ENCODE measurements at regions not wholly inside any gene's neighbourhood (a gene's known extent, or its start where the extent isn't known, plus 50 kb on each side); places are given as distances from the start of the nearest gene placed in this dataset.

DNA sequence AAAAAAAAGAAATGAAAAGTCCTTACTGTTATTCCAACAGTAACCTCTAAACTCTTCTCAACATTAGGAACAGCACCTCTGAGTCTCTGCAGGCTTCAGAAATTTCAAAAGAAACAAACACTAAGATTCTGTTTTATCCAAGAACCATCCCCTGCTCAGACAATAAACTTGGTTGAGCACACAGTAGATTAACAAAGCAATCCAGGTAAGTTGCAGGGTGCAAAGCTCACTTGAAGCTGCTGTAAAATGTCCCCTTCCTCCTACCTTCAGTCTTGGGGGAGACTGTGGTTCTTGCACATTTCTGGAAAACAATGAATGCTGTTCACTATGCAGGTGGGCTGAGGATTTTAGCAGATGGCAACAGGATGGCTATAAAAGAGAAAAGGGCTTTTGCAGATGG is 484.1 kb downstream of the IGSF11 start:
- DNase-seq: no peak

- no peak for DNase-seq
Observed at GRCh38 chr3:118554148-118554838, 480.4 kb downstream of the IGSF11 start.

DNA sequence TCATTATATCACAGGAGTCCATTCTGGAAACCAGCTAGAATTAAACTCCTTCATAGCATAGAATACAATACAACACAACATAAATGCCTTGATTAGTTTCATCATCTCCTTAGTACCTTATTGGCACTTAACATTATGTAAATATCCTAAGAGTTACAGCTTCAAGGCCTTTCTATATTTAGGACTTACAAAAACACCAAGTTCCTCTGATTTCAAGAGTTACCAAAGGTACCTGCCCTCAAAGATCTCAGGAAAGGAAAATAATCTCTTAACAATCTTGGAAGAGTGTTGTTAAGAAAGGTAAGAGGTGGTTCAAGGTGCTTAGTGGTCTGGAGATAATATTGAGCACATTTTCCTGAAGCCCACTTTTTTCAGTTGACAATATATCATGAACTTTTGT is 477.7 kb downstream of the IGSF11 start:
- no peak for DNase-seq

DNA sequence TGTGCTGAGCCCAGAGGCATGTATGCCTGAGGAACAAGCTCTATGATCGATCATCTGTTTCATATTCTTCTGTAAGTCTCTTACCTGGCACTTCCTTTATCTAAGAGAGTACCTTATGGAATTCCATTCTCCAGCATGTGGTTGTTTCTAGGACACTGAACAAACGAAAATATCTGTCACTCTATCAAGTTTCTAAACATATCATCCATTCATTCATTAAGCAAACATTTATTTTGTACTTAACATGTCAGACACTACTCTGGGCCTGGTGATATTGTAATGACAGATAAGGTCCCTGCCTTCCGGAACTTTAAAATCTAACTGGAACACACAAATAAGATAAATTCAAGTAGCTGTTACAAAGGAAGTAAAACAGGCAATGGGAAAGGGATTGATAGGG is 477.1 kb downstream of the IGSF11 start:
- DNase-seq: no peak

DNA sequence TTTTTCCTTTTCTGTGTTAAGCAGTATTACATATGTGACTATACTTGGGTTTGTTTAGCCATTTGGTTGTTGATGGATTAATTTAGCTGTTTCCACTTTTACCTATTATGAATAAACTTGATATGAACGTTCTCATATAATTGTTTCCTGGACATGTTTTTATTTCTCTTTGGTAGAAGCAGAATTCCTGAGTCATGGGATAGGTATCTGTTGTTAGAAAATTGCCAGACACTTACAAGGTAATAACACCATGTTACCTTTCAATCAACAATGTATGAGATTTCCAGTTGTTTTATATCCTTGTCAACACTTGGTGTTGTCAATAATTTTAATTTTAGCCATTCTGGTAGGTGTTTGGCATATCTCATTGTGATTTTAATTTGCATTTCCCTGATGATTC is 475.4 kb downstream of the IGSF11 start:
- no peak for DNase-seq

DNA sequence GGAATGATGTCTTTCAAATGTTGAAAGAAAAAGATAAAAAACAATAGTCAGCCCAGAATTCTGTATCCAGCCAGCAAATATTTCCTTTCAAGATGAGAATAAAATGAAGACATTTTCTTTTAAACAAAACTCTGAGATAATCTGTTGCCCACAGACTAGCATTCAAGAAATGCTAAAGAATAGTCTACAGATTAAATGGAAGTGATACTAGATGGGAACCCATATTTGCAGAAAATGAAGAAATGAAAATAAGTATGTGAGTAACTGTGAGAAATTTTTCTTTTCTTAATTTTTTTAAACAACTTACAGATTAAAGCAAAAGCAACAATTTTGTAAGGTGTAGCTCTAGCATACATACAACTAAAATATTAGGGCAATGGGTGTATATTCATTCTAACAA is 469.8 kb downstream of the IGSF11 start:
- no peak for DNase-seq

DNA sequence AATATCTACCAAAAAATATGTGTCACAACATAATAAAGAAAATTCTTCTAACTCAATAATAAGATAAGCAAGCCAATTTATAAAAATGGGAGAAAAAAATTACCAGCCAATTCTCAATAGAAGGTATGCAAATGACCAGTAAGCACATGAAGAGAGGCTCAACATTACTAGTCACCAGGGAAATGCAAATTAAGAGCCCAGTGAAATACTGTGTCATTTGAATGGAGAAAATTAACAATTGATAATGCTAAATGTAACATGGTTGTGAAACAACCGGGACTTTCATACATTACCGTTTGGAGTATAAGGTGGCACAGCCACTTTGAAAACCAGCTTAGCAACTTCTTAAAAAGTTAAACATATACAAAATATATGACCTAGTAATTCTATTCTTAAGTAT is 460.7 kb downstream of the IGSF11 start:
- no peak for DNase-seq

GRCh38 chr3:118577055-118577777 is 457.4 kb downstream of the IGSF11 start:
- DNase-seq: peak; percentile 6

DNA sequence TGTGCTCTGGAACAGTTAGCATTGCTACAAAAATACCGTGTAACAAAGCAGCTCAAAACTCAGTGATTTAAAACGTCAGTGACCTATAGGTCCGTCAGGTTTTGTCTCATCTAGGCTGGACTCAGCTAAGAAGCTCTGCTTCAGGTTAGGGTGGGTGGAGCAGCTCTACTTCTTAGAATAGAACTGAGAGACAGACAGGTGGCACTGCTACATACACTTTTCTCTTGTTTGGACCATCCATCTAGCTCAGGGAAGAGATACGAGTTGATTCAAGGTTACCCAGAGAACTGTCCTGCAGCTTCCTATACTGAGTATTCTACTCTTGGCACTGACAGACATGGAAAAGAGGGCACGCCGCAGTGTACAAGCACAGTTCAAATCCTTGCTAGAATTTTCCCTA is 456.1 kb downstream of the IGSF11 start:
- no peak for DNase-seq

GRCh38 chr3:118587037-118587741 is 447.5 kb downstream of the IGSF11 start:
- DNase-seq: no peak

DNA sequence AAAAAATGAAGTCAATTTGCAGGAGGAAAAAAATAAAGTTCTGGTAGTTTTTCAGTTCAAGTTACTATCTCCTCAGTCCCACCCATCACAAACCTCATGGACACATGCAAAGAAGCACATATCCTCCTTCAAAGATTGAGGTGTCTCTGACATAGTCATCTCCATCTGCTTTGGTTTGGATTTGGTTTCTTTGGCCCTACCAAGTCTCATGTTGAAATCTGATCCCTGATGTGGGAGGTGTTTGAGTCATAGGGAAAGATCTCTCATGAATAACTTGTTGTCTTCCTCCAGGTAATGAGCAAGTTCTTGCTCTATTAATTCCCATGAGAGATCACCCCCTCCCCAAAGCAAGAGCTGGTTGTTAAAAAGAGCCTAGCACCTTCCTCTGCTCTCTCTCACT is 446.8 kb downstream of the IGSF11 start:
- DNase-seq: no peak

- no peak for DNase-seq
Observed at GRCh38 chr3:118593277-118593670, 441.4 kb downstream of the IGSF11 start.

DNA sequence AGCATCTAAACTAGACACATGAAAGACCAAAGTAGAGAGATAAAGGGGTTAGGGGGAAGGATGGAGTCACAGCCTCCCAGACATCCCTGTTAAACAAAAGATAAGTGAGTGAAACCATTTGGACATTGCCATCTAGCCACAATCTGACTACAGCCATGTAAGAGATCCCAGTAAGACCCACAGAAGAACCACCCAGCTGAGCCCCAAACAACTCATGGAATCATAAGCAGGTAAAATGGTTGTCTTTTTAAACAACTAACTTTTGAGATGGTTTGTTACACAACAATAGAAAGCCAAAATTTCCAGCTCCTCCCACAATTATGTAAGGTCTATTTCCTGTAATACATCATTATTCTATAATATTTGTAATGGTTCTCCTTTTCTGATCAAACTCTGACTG is 437.5 kb downstream of the IGSF11 start:
- DNase-seq: no peak

- DNase-seq: no peak
Observed at GRCh38 chr3:118607915-118608820, 426.5 kb downstream of the IGSF11 start.

- no peak for DNase-seq
Observed at GRCh38 chr3:118618247-118619040, 416.2 kb downstream of the IGSF11 start.

GRCh38 chr3:118626453-118626852 is 408.2 kb downstream of the IGSF11 start:
- no peak for DNase-seq

DNA sequence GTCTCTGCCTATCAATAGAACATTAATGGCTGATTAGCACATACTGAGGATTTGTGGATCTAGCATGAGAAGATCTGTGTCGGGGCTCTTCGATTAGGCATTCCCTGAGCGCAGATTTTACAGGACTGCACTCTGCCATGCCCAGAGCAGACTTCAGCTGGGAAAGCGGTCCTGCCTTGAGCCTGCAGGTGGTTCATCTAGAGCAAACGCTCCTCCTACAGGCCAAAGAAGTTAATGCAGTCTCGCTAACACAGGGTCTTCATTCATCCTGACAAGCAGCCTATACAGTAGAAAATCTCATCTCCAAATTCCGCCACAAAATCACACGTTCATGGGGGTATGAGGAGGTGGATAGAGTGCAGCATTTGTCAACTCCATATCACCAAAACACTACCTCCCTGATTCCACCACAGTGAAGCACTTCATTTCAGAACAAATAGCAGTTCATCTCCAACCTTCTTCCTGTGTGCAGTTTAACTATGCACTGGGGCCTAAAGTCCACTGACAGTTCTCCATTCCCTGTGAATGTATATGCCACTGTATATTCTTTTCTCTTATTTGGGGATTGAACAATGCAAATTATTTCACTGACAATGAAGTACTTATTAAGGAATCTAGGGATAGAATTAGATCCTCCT is 405.8 kb downstream of the IGSF11 start:
- DNase-seq: peak; percentile 89

DNA sequence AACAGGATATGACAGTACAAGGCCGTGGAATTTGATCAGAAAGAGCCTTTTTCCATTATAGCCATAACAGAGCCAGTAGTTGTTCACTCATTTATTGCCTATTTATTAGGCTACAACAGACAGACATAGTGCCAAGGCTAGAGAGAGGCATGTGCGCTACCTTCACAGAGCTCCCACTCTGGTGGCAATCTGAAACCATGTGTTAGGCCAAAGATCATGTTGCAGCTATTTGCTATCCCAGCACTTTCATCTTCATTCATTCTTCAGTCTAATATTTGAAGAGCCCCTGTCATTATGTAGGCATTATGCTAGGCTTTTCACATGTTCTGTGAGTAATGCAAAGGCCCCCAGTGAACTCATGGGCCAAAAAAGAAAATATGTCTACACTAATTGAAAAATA is 404.8 kb downstream of the IGSF11 start:
- no peak for DNase-seq

DNA sequence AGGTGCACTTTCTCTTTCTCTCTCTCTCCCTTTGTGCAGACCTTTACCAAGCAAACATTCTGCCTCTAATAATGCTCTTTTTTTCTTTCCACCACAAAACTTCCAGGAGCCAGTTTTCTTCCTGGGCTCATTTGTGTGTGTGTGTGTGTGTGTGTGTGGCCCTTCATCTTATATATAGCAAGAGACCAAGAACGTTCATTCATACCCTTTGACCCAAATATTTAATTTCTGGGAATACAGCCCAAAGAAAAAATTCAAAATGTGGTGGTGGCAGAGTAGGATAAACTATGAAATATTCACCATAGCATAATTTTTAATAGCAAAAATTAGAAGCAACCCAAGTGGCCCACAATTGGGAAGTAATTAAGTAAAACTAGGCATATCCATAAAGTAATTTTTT is 398.9 kb downstream of the IGSF11 start:
- DNase-seq: no peak

DNA sequence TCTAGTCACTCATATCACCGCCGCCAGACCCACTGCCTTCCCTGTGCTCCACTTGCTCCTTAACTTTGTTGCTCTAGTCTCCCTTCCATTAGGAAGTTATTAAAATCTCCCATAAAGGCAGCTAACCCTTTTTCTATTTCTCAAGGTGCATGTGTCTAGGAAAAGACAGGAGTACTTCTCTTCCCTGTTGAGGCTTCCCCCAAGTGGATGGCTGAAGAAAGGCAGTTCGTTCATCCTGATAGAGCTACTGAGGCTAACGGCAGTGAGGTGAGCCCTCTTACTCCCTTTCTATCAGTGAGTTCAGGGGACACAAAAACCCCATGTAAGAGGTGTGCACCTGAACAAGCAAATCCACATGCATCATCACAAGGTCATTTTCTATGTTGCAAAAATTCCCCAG is 397.8 kb downstream of the IGSF11 start:
- DNase-seq: peak; percentile 2

DNA sequence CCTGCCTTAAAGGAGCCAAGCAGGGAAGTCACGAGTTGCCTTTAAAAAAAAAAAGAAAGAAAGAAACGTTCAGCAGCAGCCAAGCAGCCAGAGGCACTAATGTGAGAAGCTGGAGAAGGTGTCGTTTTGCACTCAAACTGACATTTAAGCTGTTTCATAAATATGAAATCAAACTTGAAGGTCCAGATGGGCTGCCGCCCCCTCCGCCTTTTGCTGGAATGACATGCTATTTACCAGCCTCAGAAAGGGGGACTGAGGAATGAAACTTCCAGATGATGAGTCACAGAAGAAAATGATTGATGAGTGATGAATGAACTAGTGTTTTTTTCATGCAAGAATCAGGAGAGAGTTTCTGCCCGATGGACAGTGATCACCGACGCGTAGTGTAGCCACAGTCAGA is 396.8 kb downstream of the IGSF11 start:
- no peak for DNase-seq

DNA sequence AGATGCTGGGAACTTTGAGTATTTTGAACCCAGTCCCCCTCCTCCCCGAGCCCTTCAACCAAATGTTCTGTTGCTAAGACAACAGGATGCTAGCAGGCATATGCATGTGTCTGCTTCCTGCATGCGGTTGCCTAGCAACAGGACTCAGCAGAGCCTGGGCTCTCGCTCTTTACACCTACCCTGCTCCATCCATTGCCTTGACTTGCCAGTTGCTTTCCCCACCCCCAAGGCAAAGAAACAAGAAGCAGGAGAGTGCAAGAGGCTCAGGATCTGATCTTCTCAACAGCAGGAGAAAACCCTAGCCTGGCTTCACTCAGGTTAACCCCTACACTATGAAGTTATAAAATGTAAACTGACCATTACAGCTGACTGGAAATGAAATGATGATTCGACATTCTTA is 393.0 kb downstream of the IGSF11 start:
- DNase-seq: peak; percentile 45

All from NCI-H1092 treated with DMSO at 0.1 percent for 48 hours (cell line).